ENCODE measurements at regions not wholly inside any gene's neighbourhood (a gene's known extent, or its start where the extent isn't known, plus 50 kb on each side); places are given as distances from the start of the nearest gene placed in this dataset.

GRCh38 chr12:98220636-98221035 is 294.8 kb upstream of the TMPO start:
- no peak overlapping the region for H3K27ac ChIP-seq (ENCODE audit: low read depth, low read length, poor library complexity, severe bottlenecking)
- intact Hi-C loops (cut with micrococcal nuclease; ENCODE audit: unreplicated experiment) = no loop called here
- H2AFZ ChIP-seq (ENCODE audit: low read length) = no peak overlapping the region
- POLR2A ChIA-PET = interaction anchor here (0.6 to 1.5 kb wide), 2 partner anchors 33 to 1268 kb away, joined by 3 to 5 read pairs; no protein-coding TSS in a partner anchor
- peaks cover 29% of the 10 kb centered on the region for H3K4me1 ChIP-seq (ENCODE audit: insufficient read depth, low read length, poor library complexity, severe bottlenecking)
- no peak overlapping the region for H3K4me2 ChIP-seq (ENCODE audit: low read length)
- BruUV-seq (replicated peaks) = no TSS peak
- CTCF ChIA-PET (ENCODE audit: unreplicated experiment) = no interaction called here
- H3K4me3 ChIP-seq (ENCODE audit: low read depth, low read length, poor library complexity, severe bottlenecking) = no peak overlapping the region
- peaks cover 5% of the 10 kb centered on the region; the same call in 1 of the 2 replicates for H3K9me3 ChIP-seq (ENCODE audit: low read length)
- peaks cover 3% of the 10 kb centered on the region; the same call in 1 of the 2 replicates for H3K36me3 ChIP-seq (ENCODE audit: insufficient read depth, low read length)
- no peaks in the 10 kb centered on the region for H4K20me1 ChIP-seq (ENCODE audit: insufficient read depth, low read length)
- no peak for TF ChIP-seq EZH2phosphoT487 (IDR thresholded peaks at IDR 0.05; ENCODE audit: borderline replicate concordance, low read depth, low read length)
- TF ChIP-seq CTCF (conservative IDR thresholded peaks at IDR 0.05; ENCODE audit: low read length) = no peak
- H3K79me2 ChIP-seq (ENCODE audit: insufficient read depth, low read depth, low read length) = no peaks in the 10 kb centered on the region
- DNase-seq (ENCODE audit: low spot score) = no peak
- no peaks in the 10 kb centered on the region for H3K9me2 ChIP-seq (ENCODE audit: insufficient read depth, low read length)

GRCh38 chr12:98221243-98221808 is 294.1 kb upstream of the TMPO start:
- Histone ChIP-seq H3K4me1 (ENCODE audit: insufficient read depth, low read length, poor library complexity, severe bottlenecking) (peaks cover 35% of the 10 kb centered on the region), H3K9me2 (ENCODE audit: insufficient read depth, low read length) (no peaks in the 10 kb centered on the region), H3K27ac (ENCODE audit: low read depth, low read length, poor library complexity, severe bottlenecking) (no peak overlapping the region), H3K36me3 (ENCODE audit: insufficient read depth, low read length) (peaks cover 10% of the 10 kb centered on the region; the same call in 1 of the 2 replicates), H3K9me3 (ENCODE audit: low read length) (peaks cover 12% of the 10 kb centered on the region; the same call in 1 of the 2 replicates), H2AFZ (ENCODE audit: low read length) (no peak overlapping the region), H3K4me2 (ENCODE audit: low read length) (no peak overlapping the region), H4K20me1 (ENCODE audit: insufficient read depth, low read length) (no peaks in the 10 kb centered on the region), H3K79me2 (ENCODE audit: insufficient read depth, low read depth, low read length) (no peaks in the 10 kb centered on the region), H3K4me3 (ENCODE audit: low read depth, low read length, poor library complexity, severe bottlenecking) (no peak overlapping the region)
- ChIA-PET POLR2A (interaction anchor here (0.6 to 1.5 kb wide), 3 partner anchors 9 to 1269 kb away, joined by 3 to 5 read pairs (median 4); no protein-coding TSS in a partner anchor), CTCF (ENCODE audit: unreplicated experiment) (no interaction called here)
- DNase-seq (ENCODE audit: low spot score) = no peak
- BruUV-seq (replicated peaks) = no TSS peak
- intact Hi-C loops (cut with micrococcal nuclease; ENCODE audit: unreplicated experiment) = no loop called here
- TF ChIP-seq EZH2phosphoT487 (IDR thresholded peaks at IDR 0.05; ENCODE audit: borderline replicate concordance, low read depth, low read length) = no peak
- no peak for TF ChIP-seq CTCF (conservative IDR thresholded peaks at IDR 0.05; ENCODE audit: low read length)

DNA sequence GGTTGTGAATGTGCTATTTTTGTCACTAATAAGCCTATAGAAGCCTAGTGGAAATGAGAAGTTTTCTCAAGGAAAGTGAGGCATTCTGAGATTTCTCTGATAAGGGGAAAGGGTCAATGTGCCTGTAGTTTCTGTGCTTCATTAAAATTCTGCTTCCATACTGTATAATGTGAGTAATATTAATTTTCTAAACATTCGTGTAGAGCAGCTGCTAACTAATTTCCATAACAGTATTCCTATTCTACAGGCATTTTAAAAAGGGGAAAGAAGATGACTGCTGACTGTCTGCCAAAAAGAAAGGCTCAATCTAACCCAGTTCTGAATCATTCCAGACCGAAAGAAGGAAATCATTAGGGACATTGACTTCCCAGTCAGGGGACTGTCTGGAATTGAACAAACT is 293.3 kb upstream of the TMPO start:
- Histone ChIP-seq H2AFZ (ENCODE audit: low read length) (no peak overlapping the region), H4K20me1 (ENCODE audit: insufficient read depth, low read length) (no peaks in the 10 kb centered on the region), H3K4me3 (ENCODE audit: low read depth, low read length, poor library complexity, severe bottlenecking) (no peak overlapping the region), H3K4me2 (ENCODE audit: low read length) (no peak overlapping the region), H3K36me3 (ENCODE audit: insufficient read depth, low read length) (peaks cover 11% of the 10 kb centered on the region; the same call in 1 of the 2 replicates), H3K9me2 (ENCODE audit: insufficient read depth, low read length) (no peaks in the 10 kb centered on the region), H3K27ac (ENCODE audit: low read depth, low read length, poor library complexity, severe bottlenecking) (no peak overlapping the region), H3K79me2 (ENCODE audit: insufficient read depth, low read depth, low read length) (no peaks in the 10 kb centered on the region), H3K4me1 (ENCODE audit: insufficient read depth, low read length, poor library complexity, severe bottlenecking) (peaks cover 35% of the 10 kb centered on the region), H3K9me3 (ENCODE audit: low read length) (peaks cover 20% of the 10 kb centered on the region; the same call in 1 of the 2 replicates)
- CTCF ChIA-PET (ENCODE audit: unreplicated experiment) = no interaction called here
- POLR2A ChIA-PET = interaction anchor here (0.6 to 1.2 kb wide), 2 partner anchors 10 to 138 kb away, joined by 3 to 4 read pairs; no protein-coding TSS in a partner anchor
- no peak for TF ChIP-seq EZH2phosphoT487 (IDR thresholded peaks at IDR 0.05; ENCODE audit: borderline replicate concordance, low read depth, low read length)
- no peak for TF ChIP-seq CTCF (conservative IDR thresholded peaks at IDR 0.05; ENCODE audit: low read length)
- intact Hi-C loops (cut with micrococcal nuclease; ENCODE audit: unreplicated experiment) = no loop called here
- no peak for DNase-seq (ENCODE audit: low spot score)
- no TSS peak for BruUV-seq (replicated peaks)
